ENCODE measurements at regions not wholly inside any gene's neighbourhood (a gene's known extent, or its start where the extent isn't known, plus 50 kb on each side); places are given as distances from the start of the nearest gene placed in this dataset.

GRCh38 chr1:208513799-208514198, 269.6 kb upstream of the PLXNA2 start:
- DNase-seq (ENCODE audit: low read depth), result no peak

- DNase-seq (ENCODE audit: low read depth), result no peak
Observed at GRCh38 chr1:208515129-208515528, 270.9 kb upstream of the PLXNA2 start.

GRCh38 chr1:208516780-208517179, 272.6 kb upstream of the PLXNA2 start:
- DNase-seq (ENCODE audit: low read depth), result no peak

- DNase-seq (ENCODE audit: low read depth), result no peak
Observed at GRCh38 chr1:208520438-208521099, 276.4 kb upstream of the PLXNA2 start.

- DNase-seq (ENCODE audit: low read depth), result no peak
Observed at GRCh38 chr1:208521534-208521933, 277.4 kb upstream of the PLXNA2 start.

- DNase-seq (ENCODE audit: low read depth), result no peak
Observed at GRCh38 chr1:208523007-208523406, 278.8 kb upstream of the PLXNA2 start.

GRCh38 chr1:208524376-208524775, 280.2 kb upstream of the PLXNA2 start:
- DNase-seq (ENCODE audit: low read depth), result no peak

GRCh38 chr1:208524925-208525324, 280.7 kb upstream of the PLXNA2 start:
- no peak for DNase-seq (ENCODE audit: low read depth)

GRCh38 chr1:208525417-208525816, 281.2 kb upstream of the PLXNA2 start:
- no peak for DNase-seq (ENCODE audit: low read depth)

GRCh38 chr1:208526613-208527125, 282.5 kb upstream of the PLXNA2 start:
- no peak for DNase-seq (ENCODE audit: low read depth)

- DNase-seq (ENCODE audit: low read depth), result no peak
Observed at GRCh38 chr1:208527156-208527555, 283.0 kb upstream of the PLXNA2 start.

- no peak for DNase-seq (ENCODE audit: low read depth)
Observed at GRCh38 chr1:208528578-208529240, 284.5 kb upstream of the PLXNA2 start.

GRCh38 chr1:208531003-208531750, 287.0 kb upstream of the PLXNA2 start:
- DNase-seq (ENCODE audit: low read depth), result no peak

GRCh38 chr1:208533746-208534598, 289.8 kb upstream of the PLXNA2 start:
- DNase-seq (ENCODE audit: low read depth), result no peak

- no peak for DNase-seq (ENCODE audit: low read depth)
Observed at GRCh38 chr1:208534599-208534897, 290.4 kb upstream of the PLXNA2 start.

- no peak for DNase-seq (ENCODE audit: low read depth)
Observed at GRCh38 chr1:208534979-208535378, 290.8 kb upstream of the PLXNA2 start.

GRCh38 chr1:208535511-208535910, 291.3 kb upstream of the PLXNA2 start:
- DNase-seq (ENCODE audit: low read depth), result no peak

GRCh38 chr1:208536212-208536611, 292.0 kb upstream of the PLXNA2 start:
- DNase-seq (ENCODE audit: low read depth), result no peak

- no peak for DNase-seq (ENCODE audit: low read depth)
Observed at GRCh38 chr1:208537198-208537597, 293.0 kb upstream of the PLXNA2 start.

- DNase-seq (ENCODE audit: low read depth), result no peak
Observed at GRCh38 chr1:208538078-208538477, 293.9 kb upstream of the PLXNA2 start.

- DNase-seq (ENCODE audit: low read depth), result no peak
Observed at GRCh38 chr1:208538587-208538986, 294.4 kb upstream of the PLXNA2 start.

GRCh38 chr1:208540724-208541123, 296.5 kb upstream of the PLXNA2 start:
- no peak for DNase-seq (ENCODE audit: low read depth)

All from stimulated activated CD8-positive, alpha-beta memory T cell treated with anti-CD3 and anti-CD28 coated beads, Interleukin-15, amount 100 ng/mL, for 1 hour (primary cell).